ENCODE measurements at regions not wholly inside any gene's neighbourhood (a gene's known extent, or its start where the extent isn't known, plus 50 kb on each side); places are given as distances from the start of the nearest gene placed in this dataset.
"Not testable (repeated sequence)": the region's sequence is repeated elsewhere in the genome, so short reads cannot be mapped to it uniquely, and the experiment has no call there.

GRCh38 chr10:5576780-5577624 is 52.2 kb downstream of the CALML3 start:
- 100% methylated on average over 10 of the region's 47 CpGs for WGBS (ENCODE audit: insufficient coverage, insufficient read length)
- Histone ChIP-seq H3K9me3 (ENCODE audit: control insufficient read depth, insufficient read depth, low read length) (no peaks in the 10 kb centered on the region), H3K27me3 (ENCODE audit: control insufficient read depth, insufficient read depth, low read length) (no peaks in the 10 kb centered on the region), H3K36me3 (ENCODE audit: control insufficient read depth, insufficient read depth, low read length) (no peaks in the 10 kb centered on the region), H3K4me3 (ENCODE audit: low read length) (no peak overlapping the region), H3K27ac (ENCODE audit: low read length) (no peak overlapping the region), H3K4me1 (ENCODE audit: control insufficient read depth, insufficient read depth, low read length) (no peaks in the 10 kb centered on the region)
- no peak for DNase-seq (ENCODE audit: low read depth, low spot score)

- H3K4me1 ChIP-seq (ENCODE audit: control insufficient read depth, insufficient read depth, low read length); DNase-seq (ENCODE audit: low read depth, low spot score); H3K27ac ChIP-seq (ENCODE audit: low read length); H3K36me3 ChIP-seq (ENCODE audit: control insufficient read depth, insufficient read depth, low read length); H3K9me3 ChIP-seq (ENCODE audit: control insufficient read depth, insufficient read depth, low read length); H3K4me3 ChIP-seq (ENCODE audit: low read length); H3K27me3 ChIP-seq (ENCODE audit: control insufficient read depth, insufficient read depth, low read length): not testable (repeated sequence)
- no CpG with 5 or more reads among the region's 4 CpGs for WGBS (ENCODE audit: insufficient coverage, insufficient read length)
Measured at GRCh38 chr10:5580038-5580428, 55.3 kb downstream of the CALML3 start.

- Histone ChIP-seq H3K4me3 (ENCODE audit: low read length) (no peak overlapping the region), H3K36me3 (ENCODE audit: control insufficient read depth, insufficient read depth, low read length) (no peaks in the 10 kb centered on the region), H3K4me1 (ENCODE audit: control insufficient read depth, insufficient read depth, low read length) (peaks cover 3% of the 10 kb centered on the region), H3K27me3 (ENCODE audit: control insufficient read depth, insufficient read depth, low read length) (no peaks in the 10 kb centered on the region), H3K27ac (ENCODE audit: low read length) (no peak overlapping the region), H3K9me3 (ENCODE audit: control insufficient read depth, insufficient read depth, low read length) (no peaks in the 10 kb centered on the region)
- no peak for DNase-seq (ENCODE audit: low read depth, low spot score)
- no CpG with 5 or more reads among the region's 11 CpGs for WGBS (ENCODE audit: insufficient coverage, insufficient read length)
Measured at GRCh38 chr10:5581670-5582566, 57.2 kb downstream of the CALML3 start.

- no CpG with 5 or more reads among the region's 12 CpGs for WGBS (ENCODE audit: insufficient coverage, insufficient read length)
- H3K4me3 ChIP-seq (ENCODE audit: low read length), result no peak overlapping the region
- H3K9me3 ChIP-seq (ENCODE audit: control insufficient read depth, insufficient read depth, low read length), result no peaks in the 10 kb centered on the region
- H3K36me3 ChIP-seq (ENCODE audit: control insufficient read depth, insufficient read depth, low read length), result no peaks in the 10 kb centered on the region
- H3K4me1 ChIP-seq (ENCODE audit: control insufficient read depth, insufficient read depth, low read length), result peaks cover 5% of the 10 kb centered on the region
- H3K27ac ChIP-seq (ENCODE audit: low read length), result no peak overlapping the region
- no peak for DNase-seq (ENCODE audit: low read depth, low spot score)
- H3K27me3 ChIP-seq (ENCODE audit: control insufficient read depth, insufficient read depth, low read length), result no peaks in the 10 kb centered on the region
Measured at GRCh38 chr10:5582736-5583135, 58.0 kb downstream of the CALML3 start.

- Histone ChIP-seq H3K4me3 (ENCODE audit: low read length) (no peak overlapping the region), H3K27me3 (ENCODE audit: control insufficient read depth, insufficient read depth, low read length) (no peaks in the 10 kb centered on the region), H3K9me3 (ENCODE audit: control insufficient read depth, insufficient read depth, low read length) (no peaks in the 10 kb centered on the region), H3K4me1 (ENCODE audit: control insufficient read depth, insufficient read depth, low read length) (peaks cover 5% of the 10 kb centered on the region), H3K36me3 (ENCODE audit: control insufficient read depth, insufficient read depth, low read length) (no peaks in the 10 kb centered on the region), H3K27ac (ENCODE audit: low read length) (no peak overlapping the region)
- peak; percentile 37 for DNase-seq (ENCODE audit: low read depth, low spot score)
- no CpG with 5 or more reads among the region's 18 CpGs for WGBS (ENCODE audit: insufficient coverage, insufficient read length)
Measured at GRCh38 chr10:5583525-5584175, 58.9 kb downstream of the CALML3 start.

GRCh38 chr10:5584895-5585516 is 60.2 kb downstream of the CALML3 start:
- no peaks in the 10 kb centered on the region for H3K36me3 ChIP-seq (ENCODE audit: control insufficient read depth, insufficient read depth, low read length)
- no peaks in the 10 kb centered on the region for H3K27me3 ChIP-seq (ENCODE audit: control insufficient read depth, insufficient read depth, low read length)
- no peak overlapping the region for H3K4me3 ChIP-seq (ENCODE audit: low read length)
- no peaks in the 10 kb centered on the region for H3K9me3 ChIP-seq (ENCODE audit: control insufficient read depth, insufficient read depth, low read length)
- no CpG with 5 or more reads among the region's 10 CpGs for WGBS (ENCODE audit: insufficient coverage, insufficient read length)
- peaks cover 5% of the 10 kb centered on the region for H3K4me1 ChIP-seq (ENCODE audit: control insufficient read depth, insufficient read depth, low read length)
- no peak overlapping the region for H3K27ac ChIP-seq (ENCODE audit: low read length)
- DNase-seq (ENCODE audit: low read depth, low spot score), result no peak

- Histone ChIP-seq H3K9me3 (ENCODE audit: control insufficient read depth, insufficient read depth, low read length) (no peaks in the 10 kb centered on the region), H3K27ac (ENCODE audit: low read length) (no peak overlapping the region), H3K27me3 (ENCODE audit: control insufficient read depth, insufficient read depth, low read length) (no peaks in the 10 kb centered on the region), H3K4me3 (ENCODE audit: low read length) (no peak overlapping the region), H3K36me3 (ENCODE audit: control insufficient read depth, insufficient read depth, low read length) (no peaks in the 10 kb centered on the region), H3K4me1 (ENCODE audit: control insufficient read depth, insufficient read depth, low read length) (peaks cover 5% of the 10 kb centered on the region)
- no CpG with 5 or more reads among the region's 7 CpGs for WGBS (ENCODE audit: insufficient coverage, insufficient read length)
- DNase-seq (ENCODE audit: low read depth, low spot score), result no peak
Measured at GRCh38 chr10:5585517-5586206, 60.9 kb downstream of the CALML3 start.

GRCh38 chr10:5587151-5588079 is 62.7 kb downstream of the CALML3 start:
- Histone ChIP-seq H3K36me3 (ENCODE audit: control insufficient read depth, insufficient read depth, low read length) (no peaks in the 10 kb centered on the region), H3K27ac (ENCODE audit: low read length) (no peak overlapping the region), H3K9me3 (ENCODE audit: control insufficient read depth, insufficient read depth, low read length) (no peaks in the 10 kb centered on the region), H3K4me1 (ENCODE audit: control insufficient read depth, insufficient read depth, low read length) (peaks cover 7% of the 10 kb centered on the region), H3K27me3 (ENCODE audit: control insufficient read depth, insufficient read depth, low read length) (no peaks in the 10 kb centered on the region), H3K4me3 (ENCODE audit: low read length) (no peak overlapping the region)
- WGBS (ENCODE audit: insufficient coverage, insufficient read length), result no CpG with 5 or more reads among the region's 25 CpGs
- DNase-seq (ENCODE audit: low read depth, low spot score), result no peak

- Histone ChIP-seq H3K4me1 (ENCODE audit: control insufficient read depth, insufficient read depth, low read length) (peaks cover 7% of the 10 kb centered on the region), H3K27me3 (ENCODE audit: control insufficient read depth, insufficient read depth, low read length) (no peaks in the 10 kb centered on the region), H3K9me3 (ENCODE audit: control insufficient read depth, insufficient read depth, low read length) (no peaks in the 10 kb centered on the region), H3K36me3 (ENCODE audit: control insufficient read depth, insufficient read depth, low read length) (no peaks in the 10 kb centered on the region), H3K4me3 (ENCODE audit: low read length) (no peak overlapping the region), H3K27ac (ENCODE audit: low read length) (no peak overlapping the region)
- no CpG with 5 or more reads among the region's 6 CpGs for WGBS (ENCODE audit: insufficient coverage, insufficient read length)
- no peak for DNase-seq (ENCODE audit: low read depth, low spot score)
Measured at GRCh38 chr10:5588080-5588453, 63.3 kb downstream of the CALML3 start.

Measured in iPS DF 6.9 (cell line).